GM10266 (cell line): ENCODE measurements at regions not wholly inside any gene's neighbourhood (a gene's known extent, or its start where the extent isn't known, plus 50 kb on each side); places are given as distances from the start of the nearest gene placed in this dataset.

Source experiments
- DNase-seq: peaks from one replicate; pipeline ENCODE4 v3.0.0; 2012; ENCODE audit errors: extremely low spot score
- TF ChIP-seq, protein P1 (sequence below): IDR thresholded peaks from 2 replicates; pipeline ENCODE4 v1.5.1; 2012; ENCODE audit warnings: mild to moderate bottlenecking, low read depth; ENCODE audit not compliant: control insufficient read depth, insufficient read depth; ENCODE audit errors: missing control alignments

DNA sequence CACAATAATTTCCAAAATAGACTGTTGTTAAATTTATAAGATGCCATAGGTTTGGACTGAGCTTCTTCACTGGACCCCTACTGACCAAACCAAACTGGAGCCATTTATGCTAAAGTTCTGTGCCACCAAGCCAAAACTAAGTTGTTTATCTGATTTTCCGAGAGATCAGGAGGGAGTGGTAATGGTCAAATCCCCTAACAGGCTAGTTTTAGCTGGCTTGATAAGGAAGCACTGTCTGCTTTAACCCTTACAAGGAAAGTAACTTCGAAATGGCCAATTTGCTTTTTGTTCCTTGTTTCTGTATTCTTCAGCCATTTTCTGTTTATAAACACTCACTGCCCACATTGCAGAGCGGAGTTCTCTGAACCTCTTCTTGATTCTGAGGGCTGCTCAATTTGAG lies 246.8 kb upstream of the TUT7 start:
- DNase-seq: no peak
- TF ChIP-seq, protein P1, sequence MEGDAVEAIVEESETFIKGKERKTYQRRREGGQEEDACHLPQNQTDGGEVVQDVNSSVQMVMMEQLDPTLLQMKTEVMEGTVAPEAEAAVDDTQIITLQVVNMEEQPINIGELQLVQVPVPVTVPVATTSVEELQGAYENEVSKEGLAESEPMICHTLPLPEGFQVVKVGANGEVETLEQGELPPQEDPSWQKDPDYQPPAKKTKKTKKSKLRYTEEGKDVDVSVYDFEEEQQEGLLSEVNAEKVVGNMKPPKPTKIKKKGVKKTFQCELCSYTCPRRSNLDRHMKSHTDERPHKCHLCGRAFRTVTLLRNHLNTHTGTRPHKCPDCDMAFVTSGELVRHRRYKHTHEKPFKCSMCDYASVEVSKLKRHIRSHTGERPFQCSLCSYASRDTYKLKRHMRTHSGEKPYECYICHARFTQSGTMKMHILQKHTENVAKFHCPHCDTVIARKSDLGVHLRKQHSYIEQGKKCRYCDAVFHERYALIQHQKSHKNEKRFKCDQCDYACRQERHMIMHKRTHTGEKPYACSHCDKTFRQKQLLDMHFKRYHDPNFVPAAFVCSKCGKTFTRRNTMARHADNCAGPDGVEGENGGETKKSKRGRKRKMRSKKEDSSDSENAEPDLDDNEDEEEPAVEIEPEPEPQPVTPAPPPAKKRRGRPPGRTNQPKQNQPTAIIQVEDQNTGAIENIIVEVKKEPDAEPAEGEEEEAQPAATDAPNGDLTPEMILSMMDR: no peak

DNA sequence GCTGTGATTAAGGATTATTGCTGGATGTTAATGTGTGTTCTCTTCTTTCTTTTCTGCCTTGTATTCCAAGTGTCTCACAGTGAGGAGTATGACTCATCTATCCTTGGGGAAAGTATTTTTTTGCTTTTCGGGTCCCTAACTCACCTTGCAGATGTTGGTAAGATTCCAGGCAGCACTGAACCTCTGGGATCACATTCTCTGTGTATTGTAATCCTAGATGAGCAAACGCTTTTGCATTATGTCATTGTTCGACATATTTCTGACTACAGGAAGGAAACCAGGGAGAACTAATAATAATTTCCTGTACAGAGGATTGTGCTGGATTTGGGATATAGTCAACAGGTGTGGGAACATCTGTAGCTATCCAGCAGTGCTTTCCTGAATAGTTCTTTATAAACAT lies 246.1 kb upstream of the TUT7 start:
- TF ChIP-seq, protein P1: no peak
- no peak for DNase-seq

DNA sequence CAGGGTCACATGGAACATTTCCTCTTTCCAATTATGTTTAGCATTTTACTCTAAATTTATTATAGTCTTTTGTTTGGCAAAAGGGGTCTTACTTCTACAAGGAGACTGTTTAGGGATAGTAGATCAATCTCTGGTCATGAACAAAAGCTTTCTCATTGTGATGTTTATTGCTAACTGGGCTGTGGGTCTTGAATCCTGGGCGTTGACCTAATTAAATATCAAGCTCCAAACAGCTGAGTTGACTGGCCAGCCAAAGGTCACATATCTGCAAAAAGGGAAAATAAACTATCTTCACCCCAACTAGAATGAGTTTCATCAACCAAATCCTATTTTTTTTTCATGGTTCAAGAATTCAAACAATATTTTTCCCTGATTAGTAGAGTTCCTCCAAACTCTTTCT lies 245.4 kb upstream of the TUT7 start:
- TF ChIP-seq, protein P1: no peak
- DNase-seq: no peak

DNA sequence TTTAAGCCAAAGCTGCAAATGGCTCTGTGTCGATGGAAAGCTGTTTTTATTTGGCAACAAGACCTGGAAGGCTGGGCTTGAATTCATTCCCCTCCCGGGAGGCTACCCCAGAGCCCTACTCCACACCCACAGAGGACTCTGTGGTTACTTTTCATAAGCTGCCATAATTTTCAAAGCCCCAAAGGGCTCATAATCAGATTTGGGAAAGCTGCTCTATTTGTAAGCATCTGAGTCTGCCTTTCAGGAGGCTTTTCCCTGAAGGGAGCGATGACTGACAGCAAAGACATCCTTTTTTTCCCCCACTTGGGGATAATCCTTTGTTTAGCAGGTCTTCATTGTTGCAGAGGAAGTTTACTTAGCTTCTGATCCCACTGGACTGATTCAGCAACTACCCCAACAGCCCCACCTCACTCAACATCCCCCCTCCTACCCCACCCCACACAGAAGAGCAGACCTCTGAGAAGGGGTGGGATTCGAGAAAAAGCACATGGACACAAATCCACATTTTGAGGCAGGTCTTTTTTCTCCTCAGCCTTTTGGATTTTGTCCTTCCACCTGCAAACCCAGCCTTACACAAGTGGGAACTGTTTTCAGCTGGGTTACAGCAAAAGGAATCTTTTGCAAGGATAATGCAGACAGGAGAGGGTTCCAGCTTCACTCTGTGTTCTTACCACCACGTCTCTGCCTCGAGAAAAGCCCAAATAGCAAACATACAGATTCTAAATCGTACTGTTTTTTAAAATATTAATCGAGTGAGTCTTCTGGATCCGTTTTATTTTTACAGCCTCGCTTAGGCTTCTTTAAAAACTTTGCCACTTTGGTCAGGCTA lies 244.4 kb upstream of the TUT7 start:
- no peak for DNase-seq
- TF ChIP-seq, protein P1: no peak

DNA sequence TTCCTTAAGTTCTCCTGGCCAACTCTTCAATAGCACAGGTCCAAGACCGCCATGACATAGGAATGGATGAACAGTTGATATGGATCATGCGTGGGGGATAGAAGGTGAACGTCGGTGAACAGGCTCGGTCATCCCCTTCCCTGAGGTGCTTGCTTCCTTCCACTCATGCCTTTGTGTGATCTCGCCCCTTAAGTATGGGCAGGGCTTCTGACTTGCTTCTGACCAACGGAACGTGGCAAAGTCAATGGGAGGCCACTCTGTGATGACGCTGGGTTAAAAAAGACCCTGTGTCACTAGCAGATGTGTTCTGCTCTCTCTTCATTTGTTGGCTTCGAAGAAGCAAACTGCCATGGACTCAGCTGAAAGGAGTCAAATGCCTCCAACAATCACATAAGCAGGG lies 240.5 kb upstream of the TUT7 start:
- DNase-seq: no peak
- TF ChIP-seq, protein P1: no peak

DNA sequence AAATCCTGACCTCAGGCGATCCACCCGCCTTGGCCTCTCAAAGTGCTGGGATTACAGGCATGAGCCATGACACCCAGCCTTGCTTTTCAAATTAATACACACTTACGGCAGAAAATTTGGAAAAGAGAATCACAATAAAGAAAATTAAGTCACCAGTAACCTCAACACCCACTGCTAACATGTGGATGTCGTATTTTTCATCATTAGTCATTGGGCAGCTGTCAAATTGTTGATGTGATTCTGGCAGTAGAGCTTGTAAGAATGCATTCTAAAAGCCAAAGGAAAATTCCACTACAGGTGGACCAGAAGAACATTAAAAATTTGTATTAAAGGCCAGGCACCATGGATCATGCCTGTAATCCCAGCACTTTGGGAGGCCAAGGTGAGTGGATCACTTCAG lies 237.3 kb upstream of the TUT7 start:
- TF ChIP-seq, protein P1: no peak
- DNase-seq: no peak

DNA sequence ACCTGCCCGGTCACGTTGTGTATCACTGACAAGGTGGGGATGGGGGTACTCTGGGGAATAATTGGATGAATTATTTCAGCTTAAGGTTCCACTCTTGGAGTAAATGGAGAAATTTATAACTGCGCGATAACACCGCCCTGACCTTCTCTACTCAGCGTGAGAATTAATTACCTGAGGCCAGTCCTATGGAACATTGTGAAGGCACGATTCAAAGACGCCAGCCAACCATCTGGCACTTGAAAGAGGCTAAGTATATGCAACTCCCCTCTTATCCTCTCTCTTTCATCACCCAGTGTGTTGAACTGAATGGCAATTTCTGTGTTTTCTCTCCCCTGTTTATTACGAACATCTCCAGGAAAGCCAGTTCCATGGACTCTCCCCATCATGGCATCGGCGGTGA lies 235.5 kb upstream of the TUT7 start:
- TF ChIP-seq, protein P1: no peak
- no peak for DNase-seq
